ENCODE measurements at regions not wholly inside any gene's neighbourhood (a gene's known extent, or its start where the extent isn't known, plus 50 kb on each side); places are given as distances from the start of the nearest gene placed in this dataset.

- Histone ChIP-seq H3K4me3 (no peak overlapping the region), H3K9me3 (replicated peaks) (no peaks in the 10 kb centered on the region), H3K27ac (no peak overlapping the region), H3K4me1 (replicated peaks) (no peaks in the 10 kb centered on the region), H3K27me3 (replicated peaks) (peaks cover 8% of the 10 kb centered on the region; the same call in 1 of the 2 replicates), H3K36me3 (no peaks in the 10 kb centered on the region)
- no peak for DNase-seq (ENCODE audit: low read depth in 1 of 2, low spot score in 2 of 2)
Measured at GRCh38 chr1:38431535-38432376, 385.2 kb upstream of the POU3F1 start.

- no peak for DNase-seq (ENCODE audit: low read depth in 1 of 2, low spot score in 2 of 2)
- Histone ChIP-seq H3K4me3 (no peak overlapping the region), H3K4me1 (replicated peaks) (no peaks in the 10 kb centered on the region)
Measured at GRCh38 chr1:38430949-38431348, 384.4 kb upstream of the POU3F1 start.

GRCh38 chr1:38424677-38425076 is 378.1 kb upstream of the POU3F1 start:
- DNase-seq (ENCODE audit: low read depth in 1 of 2, low spot score in 2 of 2), result no peak

More at GRCh38 chr1:38430949-38431348, 384.4 kb upstream of the POU3F1 start:
- H3K27me3 ChIP-seq (replicated peaks), result peaks cover 8% of the 10 kb centered on the region; the same call in 1 of the 2 replicates
- no peaks in the 10 kb centered on the region for H3K9me3 ChIP-seq (replicated peaks)
- H3K36me3 ChIP-seq, result no peaks in the 10 kb centered on the region
- H3K27ac ChIP-seq, result no peak overlapping the region

GRCh38 chr1:38420666-38421065 is 374.1 kb upstream of the POU3F1 start:
- H3K36me3 ChIP-seq, result no peaks in the 10 kb centered on the region
- no peaks in the 10 kb centered on the region; the same call in 1 of the 2 replicates for H3K9me3 ChIP-seq (replicated peaks)
- no peaks in the 10 kb centered on the region for H3K4me1 ChIP-seq (replicated peaks)
- H3K27me3 ChIP-seq (replicated peaks), result peaks cover 3% of the 10 kb centered on the region; the same call in 1 of the 2 replicates
- DNase-seq (ENCODE audit: low read depth in 1 of 2, low spot score in 2 of 2), result no peak
- H3K27ac ChIP-seq, result no peak overlapping the region
- no peak overlapping the region for H3K4me3 ChIP-seq

More at GRCh38 chr1:38424677-38425076, 378.1 kb upstream of the POU3F1 start:
- Histone ChIP-seq H3K36me3 (no peaks in the 10 kb centered on the region), H3K4me1 (replicated peaks) (no peaks in the 10 kb centered on the region), H3K27me3 (replicated peaks) (no peaks in the 10 kb centered on the region; the same call in 1 of the 2 replicates), H3K9me3 (replicated peaks) (no peaks in the 10 kb centered on the region; the same call in 1 of the 2 replicates), H3K27ac (no peak overlapping the region), H3K4me3 (no peak overlapping the region)

GRCh38 chr1:38418195-38419030 is 371.8 kb upstream of the POU3F1 start:
- Histone ChIP-seq H3K36me3 (no peaks in the 10 kb centered on the region), H3K27me3 (replicated peaks) (peaks cover 3% of the 10 kb centered on the region; the same call in 1 of the 2 replicates), H3K4me3 (no peak overlapping the region), H3K9me3 (replicated peaks) (no peaks in the 10 kb centered on the region; the same call in 1 of the 2 replicates), H3K27ac (no peak overlapping the region), H3K4me1 (replicated peaks) (no peaks in the 10 kb centered on the region)
- no peak for DNase-seq (ENCODE audit: low read depth in 1 of 2, low spot score in 2 of 2)

GRCh38 chr1:38403667-38404066 is 357.1 kb upstream of the POU3F1 start:
- Histone ChIP-seq H3K36me3 (no peaks in the 10 kb centered on the region), H3K27ac (no peak overlapping the region), H3K4me1 (replicated peaks) (no peaks in the 10 kb centered on the region), H3K9me3 (replicated peaks) (no peaks in the 10 kb centered on the region), H3K27me3 (replicated peaks) (peaks cover 7% of the 10 kb centered on the region), H3K4me3 (no peak overlapping the region)
- no peak for DNase-seq (ENCODE audit: low read depth in 1 of 2, low spot score in 2 of 2)

- H3K27ac ChIP-seq, result no peak overlapping the region
- H3K4me3 ChIP-seq, result no peak overlapping the region
- DNase-seq (ENCODE audit: low read depth in 1 of 2, low spot score in 2 of 2), result no peak
- no peaks in the 10 kb centered on the region for H3K36me3 ChIP-seq
- no peaks in the 10 kb centered on the region for H3K4me1 ChIP-seq (replicated peaks)
- H3K9me3 ChIP-seq (replicated peaks), result no peaks in the 10 kb centered on the region
- peaks cover 7% of the 10 kb centered on the region for H3K27me3 ChIP-seq (replicated peaks)
Measured at GRCh38 chr1:38402230-38402815, 355.7 kb upstream of the POU3F1 start.

GRCh38 chr1:38396606-38397005 is 350.0 kb upstream of the POU3F1 start:
- no peak for DNase-seq (ENCODE audit: low read depth in 1 of 2, low spot score in 2 of 2)
- Histone ChIP-seq H3K4me3 (no peak overlapping the region), H3K9me3 (replicated peaks) (peaks cover 5% of the 10 kb centered on the region), H3K27ac (no peak overlapping the region), H3K36me3 (no peaks in the 10 kb centered on the region), H3K27me3 (replicated peaks) (peaks cover 3% of the 10 kb centered on the region), H3K4me1 (replicated peaks) (no peaks in the 10 kb centered on the region)

- H3K36me3 ChIP-seq, result no peaks in the 10 kb centered on the region
- H3K27me3 ChIP-seq (replicated peaks), result peaks cover under 1% of the 10 kb centered on the region; the same call in 1 of the 2 replicates
Measured at GRCh38 chr1:38394303-38394702, 347.7 kb upstream of the POU3F1 start.

GRCh38 chr1:38392861-38393260 is 346.3 kb upstream of the POU3F1 start:
- Histone ChIP-seq H3K4me3 (no peak overlapping the region), H3K4me1 (replicated peaks) (no peaks in the 10 kb centered on the region), H3K36me3 (no peaks in the 10 kb centered on the region), H3K9me3 (replicated peaks) (peaks cover 5% of the 10 kb centered on the region), H3K27ac (no peak overlapping the region), H3K27me3 (replicated peaks) (0 out of 2 replicates have a peak, but pooled peaks cover 5% of the 10 kb centered on the region)
- DNase-seq (ENCODE audit: low read depth in 1 of 2, low spot score in 2 of 2), result no peak

More at GRCh38 chr1:38394303-38394702, 347.7 kb upstream of the POU3F1 start:
- Histone ChIP-seq H3K9me3 (replicated peaks) (peaks cover 5% of the 10 kb centered on the region), H3K4me3 (no peak overlapping the region), H3K4me1 (replicated peaks) (no peaks in the 10 kb centered on the region), H3K27ac (no peak overlapping the region)
- DNase-seq (ENCODE audit: low read depth in 1 of 2, low spot score in 2 of 2), result no peak

- no peak for DNase-seq (ENCODE audit: low read depth in 1 of 2, low spot score in 2 of 2)
- H3K36me3 ChIP-seq, result no peaks in the 10 kb centered on the region
- no peaks in the 10 kb centered on the region for H3K9me3 ChIP-seq (replicated peaks)
- peaks cover 8% of the 10 kb centered on the region for H3K27me3 ChIP-seq (replicated peaks)
- no peaks in the 10 kb centered on the region for H3K4me1 ChIP-seq (replicated peaks)
- no peak overlapping the region for H3K4me3 ChIP-seq
- H3K27ac ChIP-seq, result no peak overlapping the region
Measured at GRCh38 chr1:38381256-38381655, 334.7 kb upstream of the POU3F1 start.

- Histone ChIP-seq H3K4me1 (replicated peaks) (no peaks in the 10 kb centered on the region), H3K36me3 (no peaks in the 10 kb centered on the region), H3K27ac (no peak overlapping the region), H3K4me3 (no peak overlapping the region), H3K27me3 (replicated peaks) (no peaks in the 10 kb centered on the region; the same call in none of the 2 replicates), H3K9me3 (replicated peaks) (peaks cover 4% of the 10 kb centered on the region; the same call in 1 of the 2 replicates)
- DNase-seq (ENCODE audit: low read depth in 1 of 2, low spot score in 2 of 2), result no peak
Measured at GRCh38 chr1:38376577-38376976, 330.0 kb upstream of the POU3F1 start.

GRCh38 chr1:38375035-38375434 is 328.4 kb upstream of the POU3F1 start:
- H3K36me3 ChIP-seq, result no peaks in the 10 kb centered on the region
- no peaks in the 10 kb centered on the region for H3K4me1 ChIP-seq (replicated peaks)
- H3K27ac ChIP-seq, result no peak overlapping the region
- no peak overlapping the region for H3K4me3 ChIP-seq
- no peak for DNase-seq (ENCODE audit: low read depth in 1 of 2, low spot score in 2 of 2)
- peaks cover 4% of the 10 kb centered on the region; the same call in 1 of the 2 replicates for H3K9me3 ChIP-seq (replicated peaks)
- no peaks in the 10 kb centered on the region; the same call in 1 of the 2 replicates for H3K27me3 ChIP-seq (replicated peaks)
